ENCODE measurements at regions not wholly inside any gene's neighbourhood (a gene's known extent, or its start where the extent isn't known, plus 50 kb on each side); places are given as distances from the start of the nearest gene placed in this dataset.

DNA sequence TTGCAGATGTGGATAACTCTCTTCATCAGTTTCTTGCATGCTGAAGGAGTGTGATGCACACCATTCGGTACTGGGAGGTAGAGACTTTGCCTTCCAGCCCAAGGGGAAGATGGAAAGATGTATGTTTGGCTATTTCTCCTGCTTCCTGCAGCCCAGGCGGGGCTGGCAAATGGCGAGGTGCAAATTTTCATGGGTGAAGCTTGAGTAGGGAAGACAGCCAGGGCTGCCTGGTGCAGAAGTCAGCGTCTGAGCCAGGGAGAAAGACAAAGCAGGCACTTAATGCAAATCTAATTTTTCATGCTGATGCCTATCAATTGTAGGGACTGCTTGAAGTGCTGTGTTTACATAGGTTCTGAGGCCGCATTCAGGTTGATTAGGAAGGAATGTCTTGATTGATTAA lies 384.7 kb upstream of the EEF2KMT start:
- no peak overlapping the region for H3K9ac ChIP-seq (replicated peaks; ENCODE audit: extremely low read depth, insufficient read depth, low read length)
- no TSS peak for BruUV-seq (replicated peaks)
- H3K27ac ChIP-seq (ENCODE audit: insufficient read depth, low read depth, low read length): no peak overlapping the region
- CTCF ChIA-PET: no interaction called here
- H3K4me2 ChIP-seq (ENCODE audit: insufficient read depth, low read length): no peak overlapping the region
- dilution Hi-C loops (cut with MboI; ENCODE audit: extremely low pct_ligation_motif_present, low sequenced_read_pairs) (no loop called here), intact Hi-C loops (cut with micrococcal nuclease) (no loop called here)
- no peaks in the 10 kb centered on the region for H4K20me1 ChIP-seq (replicated peaks; ENCODE audit: control insufficient read depth, extremely low read depth, insufficient read depth, low read length)
- H3K9me3 ChIP-seq (replicated peaks; ENCODE audit: control insufficient read depth, insufficient read depth, low read length): peaks cover 12% of the 10 kb centered on the region
- H3K27me3 ChIP-seq (ENCODE audit: control insufficient read depth in 2 of 2, insufficient read depth in 2 of 2, low read length in 2 of 2): no peaks in the 10 kb centered on the region
- no peaks in the 10 kb centered on the region for H3K9me1 ChIP-seq (replicated peaks; ENCODE audit: control insufficient read depth, extremely low read depth, insufficient read depth, low read length)
- no peak for TF ChIP-seq EZH2 (IDR thresholded peaks at IDR 0.05; ENCODE audit: borderline replicate concordance, low read depth, low read length, severe bottlenecking)
- TF ChIP-seq MYC (IDR thresholded peaks at IDR 0.05; ENCODE audit: low read depth, low read length): no peak
- no peak for TF ChIP-seq POLR2A (IDR thresholded peaks at IDR 0.05; ENCODE audit: low read depth, low read length)
- no peak for TF ChIP-seq FOS (IDR thresholded peaks at IDR 0.05; ENCODE audit: borderline replicate concordance, insufficient read depth, low read length)
- TF ChIP-seq, protein P1, sequence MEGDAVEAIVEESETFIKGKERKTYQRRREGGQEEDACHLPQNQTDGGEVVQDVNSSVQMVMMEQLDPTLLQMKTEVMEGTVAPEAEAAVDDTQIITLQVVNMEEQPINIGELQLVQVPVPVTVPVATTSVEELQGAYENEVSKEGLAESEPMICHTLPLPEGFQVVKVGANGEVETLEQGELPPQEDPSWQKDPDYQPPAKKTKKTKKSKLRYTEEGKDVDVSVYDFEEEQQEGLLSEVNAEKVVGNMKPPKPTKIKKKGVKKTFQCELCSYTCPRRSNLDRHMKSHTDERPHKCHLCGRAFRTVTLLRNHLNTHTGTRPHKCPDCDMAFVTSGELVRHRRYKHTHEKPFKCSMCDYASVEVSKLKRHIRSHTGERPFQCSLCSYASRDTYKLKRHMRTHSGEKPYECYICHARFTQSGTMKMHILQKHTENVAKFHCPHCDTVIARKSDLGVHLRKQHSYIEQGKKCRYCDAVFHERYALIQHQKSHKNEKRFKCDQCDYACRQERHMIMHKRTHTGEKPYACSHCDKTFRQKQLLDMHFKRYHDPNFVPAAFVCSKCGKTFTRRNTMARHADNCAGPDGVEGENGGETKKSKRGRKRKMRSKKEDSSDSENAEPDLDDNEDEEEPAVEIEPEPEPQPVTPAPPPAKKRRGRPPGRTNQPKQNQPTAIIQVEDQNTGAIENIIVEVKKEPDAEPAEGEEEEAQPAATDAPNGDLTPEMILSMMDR (IDR thresholded peaks at IDR 0.05; ENCODE audit: extremely low read depth in 1 of 2, insufficient read depth in 1 of 2, low read depth in 1 of 2, low read length in 2 of 2): no peak
- no peak for TF ChIP-seq JUN (IDR thresholded peaks at IDR 0.05; ENCODE audit: borderline replicate concordance, insufficient read depth, insufficient read length, low read depth)
- TF ChIP-seq, protein P2, sequence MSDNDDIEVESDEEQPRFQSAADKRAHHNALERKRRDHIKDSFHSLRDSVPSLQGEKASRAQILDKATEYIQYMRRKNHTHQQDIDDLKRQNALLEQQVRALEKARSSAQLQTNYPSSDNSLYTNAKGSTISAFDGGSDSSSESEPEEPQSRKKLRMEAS (IDR thresholded peaks at IDR 0.05; ENCODE audit: insufficient read depth, insufficient read length): no peak
- TF ChIP-seq GATA2 (IDR thresholded peaks at IDR 0.05; ENCODE audit: insufficient read depth, insufficient read length, low read depth, low read length): no peak
- no peak for TF ChIP-seq POLR2AphosphoS5 (IDR thresholded peaks at IDR 0.05; ENCODE audit: insufficient read depth, low read depth, low read length)
- POLR2A ChIA-PET: no interaction called here
- no peak for DNase-seq (ENCODE audit: low read depth, low spot score)
- no peaks in the 10 kb centered on the region for H3K4me1 ChIP-seq (ENCODE audit: control insufficient read depth, extremely low read depth, insufficient read depth, low read length)
- no peak overlapping the region for H2AFZ ChIP-seq (ENCODE audit: low read depth, low read length)
- no peaks in the 10 kb centered on the region for H3K36me3 ChIP-seq (ENCODE audit: control insufficient read depth in 2 of 2, extremely low read depth in 1 of 2, insufficient read depth in 2 of 2, low read length in 2 of 2)
- no peaks in the 10 kb centered on the region for H3K79me2 ChIP-seq (ENCODE audit: control insufficient read depth, insufficient read depth, low read length)
- no peak for FAIRE-seq
- no peak overlapping the region for H3K4me3 ChIP-seq (replicated peaks in 1 of 3; ENCODE audit: insufficient read depth in 1 of 3, low read depth in 1 of 3, low read length in 3 of 3)
